ENCODE measurements at regions not wholly inside any gene's neighbourhood (a gene's known extent, or its start where the extent isn't known, plus 50 kb on each side); places are given as distances from the start of the nearest gene placed in this dataset.
"Not testable (repeated sequence)": the region's sequence is repeated elsewhere in the genome, so short reads cannot be mapped to it uniquely, and the experiment has no call there.

GRCh38 chr6:117761610-117762009 lies 86.3 kb downstream of the NUS1 start:
- no peak overlapping the region for H3K4me3 ChIP-seq (ENCODE audit: low read depth, low read length)
- no peak for TF ChIP-seq CTCF (IDR thresholded peaks at IDR 0.05; ENCODE audit: borderline replicate concordance, insufficient read depth, low read depth, low read length)

GRCh38 chr6:117771403-117771802 lies 96.1 kb downstream of the NUS1 start:
- no peak overlapping the region for H3K4me3 ChIP-seq (ENCODE audit: low read depth, low read length)
- no peak for TF ChIP-seq CTCF (IDR thresholded peaks at IDR 0.05; ENCODE audit: borderline replicate concordance, insufficient read depth, low read depth, low read length)

GRCh38 chr6:117776441-117776840 lies 101.2 kb downstream of the NUS1 start:
- peak; percentile 47; the same call in 1 of the 2 replicates for TF ChIP-seq CTCF (IDR thresholded peaks at IDR 0.05; ENCODE audit: borderline replicate concordance, insufficient read depth, low read depth, low read length)
- no peak overlapping the region for H3K4me3 ChIP-seq (ENCODE audit: low read depth, low read length)

GRCh38 chr6:117781550-117781949 lies 106.3 kb downstream of the NUS1 start:
- no peak overlapping the region for H3K4me3 ChIP-seq (ENCODE audit: low read depth, low read length)
- no peak for TF ChIP-seq CTCF (IDR thresholded peaks at IDR 0.05; ENCODE audit: borderline replicate concordance, insufficient read depth, low read depth, low read length)

- TF ChIP-seq CTCF (IDR thresholded peaks at IDR 0.05; ENCODE audit: borderline replicate concordance, insufficient read depth, low read depth, low read length) = no peak
Measured at GRCh38 chr6:117783279-117783678, 108.0 kb downstream of the NUS1 start.

GRCh38 chr6:117791012-117791411 lies 115.7 kb downstream of the NUS1 start:
- no peak for TF ChIP-seq CTCF (IDR thresholded peaks at IDR 0.05; ENCODE audit: borderline replicate concordance, insufficient read depth, low read depth, low read length)
- H3K4me3 ChIP-seq (ENCODE audit: low read depth, low read length) = no peak overlapping the region

More at GRCh38 chr6:117783279-117783678, 108.0 kb downstream of the NUS1 start:
- no peak overlapping the region for H3K4me3 ChIP-seq (ENCODE audit: low read depth, low read length)

- TF ChIP-seq CTCF (IDR thresholded peaks at IDR 0.05; ENCODE audit: borderline replicate concordance, insufficient read depth, low read depth, low read length) = no peak
- no peak overlapping the region for H3K4me3 ChIP-seq (ENCODE audit: low read depth, low read length)
Measured at GRCh38 chr6:117795234-117795633, 111.8 kb upstream of the SLC35F1 start.

- H3K4me3 ChIP-seq (ENCODE audit: low read depth, low read length) = not testable (repeated sequence)
Measured at GRCh38 chr6:117798819-117799218, 108.2 kb upstream of the SLC35F1 start.

Data from GM12875 (cell line).